ENCODE measurements at regions not wholly inside any gene's neighbourhood (a gene's known extent, or its start where the extent isn't known, plus 50 kb on each side); places are given as distances from the start of the nearest gene placed in this dataset.

DNA sequence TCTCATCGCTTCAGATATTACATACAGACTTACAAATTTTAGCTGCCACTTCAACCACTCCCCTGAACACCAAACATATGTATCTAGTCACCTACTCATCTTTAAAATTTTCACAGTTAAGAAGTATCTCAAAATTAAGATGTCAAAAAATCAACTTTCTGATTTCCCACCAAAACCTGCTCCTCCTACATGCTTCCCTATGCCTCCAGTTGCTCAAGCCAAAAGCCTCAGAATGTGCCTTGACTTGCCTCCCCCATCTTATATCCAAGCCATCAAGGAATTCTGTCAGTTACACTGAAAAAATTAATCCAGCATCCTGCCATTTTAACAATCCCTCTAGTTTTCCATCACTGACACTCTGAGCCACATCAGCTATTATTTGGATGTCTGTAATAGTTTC is 85.0 kb downstream of the SPRY2 start:
- no peak for DNase-seq
- H3K27ac ChIP-seq (ENCODE audit: low read length) = no peak overlapping the region
- no peaks in the 10 kb centered on the region for H3K9me3 ChIP-seq (ENCODE audit: control insufficient read depth, low read length)
- no peak overlapping the region for H3K4me3 ChIP-seq (ENCODE audit: low read length)
- intact Hi-C loops (cut with DNase I) = no loop called here
- no peaks in the 10 kb centered on the region for H3K27me3 ChIP-seq (ENCODE audit: control insufficient read depth, insufficient read depth)
- ATAC-seq = no peak
- H3K4me1 ChIP-seq (ENCODE audit: control insufficient read depth, insufficient read depth, low read length) = no peaks in the 10 kb centered on the region
- WGBS = 99% methylated on average over 1 of the region's 1 CpG

DNA sequence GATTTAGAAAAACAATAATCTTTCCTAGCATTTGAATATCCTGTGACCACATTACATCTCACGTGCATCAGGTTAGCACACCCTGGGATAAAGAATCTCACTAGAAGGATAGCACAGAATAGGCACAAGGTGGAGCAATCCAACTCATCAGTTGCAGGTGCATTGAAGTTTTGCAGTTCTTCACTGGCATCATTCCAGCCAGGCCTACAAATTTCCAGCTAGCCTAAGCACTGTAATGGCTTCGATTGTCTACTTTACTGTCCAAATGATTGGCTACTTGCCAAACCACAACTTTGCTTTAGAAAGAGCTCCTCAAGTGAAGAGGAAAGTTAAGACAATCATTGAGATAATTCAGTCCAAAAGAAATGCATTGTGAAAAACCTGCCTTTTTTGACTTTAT is 89.5 kb downstream of the SPRY2 start:
- no peaks in the 10 kb centered on the region for H3K27me3 ChIP-seq (ENCODE audit: control insufficient read depth, insufficient read depth)
- ATAC-seq (no peak), DNase-seq (no peak)
- no peaks in the 10 kb centered on the region for H3K9me3 ChIP-seq (ENCODE audit: control insufficient read depth, low read length)
- H3K27ac ChIP-seq (ENCODE audit: low read length) = no peak overlapping the region
- intact Hi-C loops (cut with DNase I) = no loop called here
- no peak overlapping the region for H3K4me3 ChIP-seq (ENCODE audit: low read length)
- WGBS = 60% methylated on average over 2 of the region's 2 CpGs
- no peaks in the 10 kb centered on the region for H3K4me1 ChIP-seq (ENCODE audit: control insufficient read depth, insufficient read depth, low read length)

DNA sequence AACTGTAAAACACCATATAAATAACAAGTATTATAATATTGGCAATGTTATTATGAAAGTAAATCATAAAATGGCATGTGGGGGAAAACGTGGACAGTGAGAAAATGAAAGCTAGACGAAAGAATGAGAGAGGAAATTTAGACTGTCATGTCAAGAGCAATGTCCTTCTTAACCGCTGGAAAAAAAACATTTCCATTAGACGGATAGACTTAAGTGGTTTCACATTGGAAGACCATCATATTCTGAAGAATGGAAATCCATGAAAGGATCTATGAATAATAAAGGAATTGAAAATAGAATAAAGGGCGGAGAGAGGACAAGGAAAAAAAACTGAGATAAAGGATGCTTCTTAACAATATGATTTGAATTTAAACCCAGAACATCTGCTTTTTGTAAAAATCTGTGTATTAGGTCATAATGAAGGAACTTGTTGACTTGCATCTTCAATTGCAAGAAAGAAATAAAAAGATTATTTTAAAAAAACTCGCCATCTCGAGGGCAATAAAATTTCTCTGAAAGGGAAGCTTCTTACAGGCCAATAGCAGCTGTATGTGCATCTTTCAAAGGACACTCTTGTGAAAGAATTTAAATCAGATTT is 90.6 kb downstream of the SPRY2 start:
- H3K27ac ChIP-seq (ENCODE audit: low read length) = no peak overlapping the region
- 57% methylated on average over 7 of the region's 7 CpGs for WGBS
- intact Hi-C loops (cut with DNase I) = no loop called here

GRCh38 chr13:80249516-80250212 is 91.3 kb downstream of the SPRY2 start:
- no peak for DNase-seq
- intact Hi-C loops (cut with DNase I) = no loop called here
- H3K27me3 ChIP-seq (ENCODE audit: control insufficient read depth, insufficient read depth) = no peaks in the 10 kb centered on the region
- ATAC-seq = no peak
- no peak overlapping the region for H3K27ac ChIP-seq (ENCODE audit: low read length)
- no peaks in the 10 kb centered on the region for H3K4me1 ChIP-seq (ENCODE audit: control insufficient read depth, insufficient read depth, low read length)
- H3K9me3 ChIP-seq (ENCODE audit: control insufficient read depth, low read length) = no peaks in the 10 kb centered on the region
- 52% methylated on average over 1 of the region's 1 CpG for WGBS
- no peak overlapping the region for H3K4me3 ChIP-seq (ENCODE audit: low read length)

More for the DNA sequence above, 90.6 kb downstream of the SPRY2 start:
- H3K4me3 ChIP-seq (ENCODE audit: low read length) = no peak overlapping the region
- DNase-seq (no peak), ATAC-seq (no peak)
- H3K9me3 ChIP-seq (ENCODE audit: control insufficient read depth, low read length) = no peaks in the 10 kb centered on the region
- no peaks in the 10 kb centered on the region for H3K4me1 ChIP-seq (ENCODE audit: control insufficient read depth, insufficient read depth, low read length)
- H3K27me3 ChIP-seq (ENCODE audit: control insufficient read depth, insufficient read depth) = no peaks in the 10 kb centered on the region

- Histone ChIP-seq H3K4me1 (ENCODE audit: control insufficient read depth, insufficient read depth, low read length) (no peaks in the 10 kb centered on the region), H3K9me3 (ENCODE audit: control insufficient read depth, low read length) (no peaks in the 10 kb centered on the region), H3K4me3 (ENCODE audit: low read length) (no peak overlapping the region), H3K27me3 (ENCODE audit: control insufficient read depth, insufficient read depth) (no peaks in the 10 kb centered on the region), H3K27ac (ENCODE audit: low read length) (no peak overlapping the region)
- DNase-seq (no peak), ATAC-seq (no peak)
- 61% methylated on average over 4 of the region's 4 CpGs for WGBS
- intact Hi-C loops (cut with DNase I) = no loop called here
Observed at GRCh38 chr13:80245162-80245733, 95.7 kb downstream of the SPRY2 start.

DNA sequence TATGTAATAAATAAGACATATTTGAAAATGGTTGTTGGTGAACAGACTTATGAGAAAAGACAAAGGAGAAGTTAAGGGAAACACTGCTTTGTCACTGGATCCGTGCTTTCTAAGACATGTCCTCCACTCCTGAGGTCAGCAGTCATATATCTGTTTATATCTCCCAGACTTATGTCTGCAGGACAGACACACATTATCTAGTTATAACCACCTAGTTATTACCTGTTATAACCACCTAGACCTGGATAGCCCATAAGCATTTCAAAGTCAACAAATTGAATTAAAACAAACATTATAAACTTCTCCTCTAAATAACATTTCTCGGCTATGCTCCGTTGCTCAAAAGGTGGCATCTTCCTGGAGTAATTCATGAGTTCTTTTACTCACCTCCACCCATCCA is 96.4 kb downstream of the SPRY2 start:
- Histone ChIP-seq H3K27me3 (ENCODE audit: control insufficient read depth, insufficient read depth) (no peaks in the 10 kb centered on the region), H3K4me1 (ENCODE audit: control insufficient read depth, insufficient read depth, low read length) (no peaks in the 10 kb centered on the region), H3K9me3 (ENCODE audit: control insufficient read depth, low read length) (no peaks in the 10 kb centered on the region), H3K27ac (ENCODE audit: low read length) (no peak overlapping the region), H3K4me3 (ENCODE audit: low read length) (no peak overlapping the region)
- no peak for ATAC-seq
- 92% methylated on average over 3 of the region's 3 CpGs for WGBS
- no peak for DNase-seq
- intact Hi-C loops (cut with DNase I) = no loop called here

GRCh38 chr13:80242728-80243427 is 98.0 kb downstream of the SPRY2 start:
- no peak for DNase-seq
- H3K4me1 ChIP-seq (ENCODE audit: control insufficient read depth, insufficient read depth, low read length) = no peaks in the 10 kb centered on the region
- ATAC-seq = no peak
- no peak overlapping the region for H3K27ac ChIP-seq (ENCODE audit: low read length)
- intact Hi-C loops (cut with DNase I) = no loop called here
- H3K4me3 ChIP-seq (ENCODE audit: low read length) = no peak overlapping the region
- H3K9me3 ChIP-seq (ENCODE audit: control insufficient read depth, low read length) = no peaks in the 10 kb centered on the region
- no peaks in the 10 kb centered on the region for H3K27me3 ChIP-seq (ENCODE audit: control insufficient read depth, insufficient read depth)

- H3K9me3 ChIP-seq (ENCODE audit: control insufficient read depth, low read length) = no peaks in the 10 kb centered on the region
- no peak overlapping the region for H3K4me3 ChIP-seq (ENCODE audit: low read length)
- DNase-seq (no peak), ATAC-seq (no peak)
- 80% methylated on average over 3 of the region's 3 CpGs for WGBS
- intact Hi-C loops (cut with DNase I) = no loop called here
- H3K4me1 ChIP-seq (ENCODE audit: control insufficient read depth, insufficient read depth, low read length) = peaks cover 1% of the 10 kb centered on the region
- no peak overlapping the region for H3K27ac ChIP-seq (ENCODE audit: low read length)
- H3K27me3 ChIP-seq (ENCODE audit: control insufficient read depth, insufficient read depth) = no peaks in the 10 kb centered on the region
Observed at GRCh38 chr13:80239571-80240255, 101.2 kb downstream of the SPRY2 start.

GRCh38 chr13:80239116-80239515 is 101.8 kb downstream of the SPRY2 start:
- H3K27ac ChIP-seq (ENCODE audit: low read length) = no peak overlapping the region
- peaks cover 1% of the 10 kb centered on the region for H3K4me1 ChIP-seq (ENCODE audit: control insufficient read depth, insufficient read depth, low read length)
- no peak overlapping the region for H3K4me3 ChIP-seq (ENCODE audit: low read length)
- DNase-seq = no peak
- H3K27me3 ChIP-seq (ENCODE audit: control insufficient read depth, insufficient read depth) = no peaks in the 10 kb centered on the region
- no peaks in the 10 kb centered on the region for H3K9me3 ChIP-seq (ENCODE audit: control insufficient read depth, low read length)
- intact Hi-C loops (cut with DNase I) = no loop called here
- ATAC-seq = no peak

DNA sequence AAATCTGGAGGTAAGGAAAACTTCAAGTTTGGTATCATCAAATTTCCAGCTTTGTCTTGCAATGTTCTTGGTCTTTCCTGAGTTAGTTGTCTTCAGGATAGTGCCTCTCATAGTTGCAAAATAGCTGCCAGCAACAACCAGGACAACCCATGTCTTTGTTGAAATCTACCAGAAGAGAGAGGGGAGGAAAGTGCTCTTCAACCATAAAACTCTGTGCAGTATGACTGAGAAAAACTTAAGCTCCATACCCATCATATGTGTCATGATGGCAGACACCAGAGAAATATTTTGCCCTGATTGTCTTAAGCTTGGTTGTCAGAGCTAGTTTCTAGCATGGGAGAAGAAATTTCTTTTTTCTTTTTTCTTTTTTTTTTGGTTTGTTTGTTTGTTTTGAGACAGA is 103.3 kb downstream of the SPRY2 start:
- intact Hi-C loops (cut with DNase I) = no loop called here
- peaks cover 1% of the 10 kb centered on the region for H3K4me1 ChIP-seq (ENCODE audit: control insufficient read depth, insufficient read depth, low read length)
- H3K4me3 ChIP-seq (ENCODE audit: low read length) = no peak overlapping the region
- no peaks in the 10 kb centered on the region for H3K27me3 ChIP-seq (ENCODE audit: control insufficient read depth, insufficient read depth)
- H3K9me3 ChIP-seq (ENCODE audit: control insufficient read depth, low read length) = no peaks in the 10 kb centered on the region
- no peak for DNase-seq
- no peak for ATAC-seq
- H3K27ac ChIP-seq (ENCODE audit: low read length) = no peak overlapping the region

- intact Hi-C loops (cut with DNase I) = no loop called here
- H3K4me1 ChIP-seq (ENCODE audit: control insufficient read depth, insufficient read depth, low read length) = peaks cover 1% of the 10 kb centered on the region
- H3K4me3 ChIP-seq (ENCODE audit: low read length) = peak overlapping the region; percentile 25
- no peaks in the 10 kb centered on the region for H3K9me3 ChIP-seq (ENCODE audit: control insufficient read depth, low read length)
- H3K27me3 ChIP-seq (ENCODE audit: control insufficient read depth, insufficient read depth) = no peaks in the 10 kb centered on the region
- H3K27ac ChIP-seq (ENCODE audit: low read length) = no peak overlapping the region
- ATAC-seq = peak; percentile 43 to 53
- 32% methylated on average over 4 of the region's 4 CpGs for WGBS
- DNase-seq = no peak
Observed at GRCh38 chr13:80235967-80236302, 105.0 kb downstream of the SPRY2 start.
